ENCODE measurements at regions not wholly inside any gene's neighbourhood (a gene's known extent, or its start where the extent isn't known, plus 50 kb on each side); places are given as distances from the start of the nearest gene placed in this dataset.

GRCh38 chr20:60816901-60817300 is 435.2 kb upstream of the CDH4 start:
- ATAC-seq (ENCODE audit: low FRiP score) (no peak), DNase-seq (ENCODE audit: low spot score) (no peak)
- TF ChIP-seq CTCF (IDR thresholded peaks at IDR 0.05) = no peak

GRCh38 chr20:60817891-60818290 is 434.2 kb upstream of the CDH4 start:
- DNase-seq (ENCODE audit: low spot score) (no peak), ATAC-seq (ENCODE audit: low FRiP score) (no peak)
- no peak for TF ChIP-seq CTCF (IDR thresholded peaks at IDR 0.05)

- no peak for TF ChIP-seq CTCF (IDR thresholded peaks at IDR 0.05)
- no peak for ATAC-seq (ENCODE audit: low FRiP score)
These were observed 432.6 kb upstream of the CDH4 start for GRCh38 chr20:60819511-60819910.

GRCh38 chr20:60820149-60820548 is 431.9 kb upstream of the CDH4 start:
- TF ChIP-seq CTCF (IDR thresholded peaks at IDR 0.05) = no peak
- DNase-seq (ENCODE audit: low spot score) = no peak
- ATAC-seq (ENCODE audit: low FRiP score) = no peak

More at GRCh38 chr20:60819511-60819910, 432.6 kb upstream of the CDH4 start:
- DNase-seq (ENCODE audit: low spot score) = no peak

- ATAC-seq (ENCODE audit: low FRiP score) (no peak), DNase-seq (ENCODE audit: low spot score) (no peak)
- TF ChIP-seq CTCF (IDR thresholded peaks at IDR 0.05) = no peak
These were observed 431.1 kb upstream of the CDH4 start for GRCh38 chr20:60820918-60821317.

- no peak for DNase-seq (ENCODE audit: low spot score)
- TF ChIP-seq CTCF (IDR thresholded peaks at IDR 0.05) = no peak
- ATAC-seq (ENCODE audit: low FRiP score) = no peak
These were observed 429.1 kb upstream of the CDH4 start for GRCh38 chr20:60822699-60823607.

- TF ChIP-seq CTCF (IDR thresholded peaks at IDR 0.05) = no peak
- no peak for ATAC-seq (ENCODE audit: low FRiP score)
- DNase-seq (ENCODE audit: low spot score) = no peak
These were observed 416.2 kb upstream of the CDH4 start for GRCh38 chr20:60835876-60836275.
